Epithelial cell of proximal tubule (primary cell): ENCODE measurements at regions not wholly inside any gene's neighbourhood (a gene's known extent, or its start where the extent isn't known, plus 50 kb on each side); places are given as distances from the start of the nearest gene placed in this dataset.

Source experiments
- DNase-seq: peaks from one replicate; pipeline ENCODE4 v3.0.0-alpha.2; 2011; ENCODE audit warnings: low read depth
- H3K4me3 ChIP-seq: 2 replicates; pipeline ENCODE4 v1.5.1; 2011; ENCODE audit warnings: low read depth, mild to moderate bottlenecking, low read length
- TF ChIP-seq, protein P1 (sequence below): conservative IDR thresholded peaks from 2 replicates; pipeline ENCODE4 v1.5.1; 2012; ENCODE audit warnings: low read depth, mild to moderate bottlenecking, low read length

DNA sequence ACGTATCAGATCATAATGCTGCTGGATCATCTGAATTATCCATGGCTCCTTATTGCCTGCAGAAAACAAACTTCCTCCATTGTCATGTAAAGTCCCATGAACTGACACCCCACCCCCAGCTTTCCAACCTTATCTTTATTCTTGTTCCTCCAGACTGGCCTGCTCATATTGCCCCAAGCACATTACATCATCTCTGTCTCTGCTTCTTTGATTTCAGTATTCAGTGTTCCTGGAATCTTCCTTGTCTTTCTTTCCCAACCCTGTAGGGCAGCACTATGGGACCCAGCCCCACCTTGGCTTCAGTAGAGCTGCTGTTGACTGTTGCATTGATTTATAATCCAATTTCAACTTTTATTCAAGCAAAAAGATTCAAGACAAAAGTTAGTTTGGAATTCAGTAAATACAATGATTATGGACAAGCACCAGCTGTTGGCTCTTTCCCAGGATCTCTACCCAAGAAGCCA, 187.5 kb upstream of the ECI2 start:
- TF ChIP-seq, protein P1, sequence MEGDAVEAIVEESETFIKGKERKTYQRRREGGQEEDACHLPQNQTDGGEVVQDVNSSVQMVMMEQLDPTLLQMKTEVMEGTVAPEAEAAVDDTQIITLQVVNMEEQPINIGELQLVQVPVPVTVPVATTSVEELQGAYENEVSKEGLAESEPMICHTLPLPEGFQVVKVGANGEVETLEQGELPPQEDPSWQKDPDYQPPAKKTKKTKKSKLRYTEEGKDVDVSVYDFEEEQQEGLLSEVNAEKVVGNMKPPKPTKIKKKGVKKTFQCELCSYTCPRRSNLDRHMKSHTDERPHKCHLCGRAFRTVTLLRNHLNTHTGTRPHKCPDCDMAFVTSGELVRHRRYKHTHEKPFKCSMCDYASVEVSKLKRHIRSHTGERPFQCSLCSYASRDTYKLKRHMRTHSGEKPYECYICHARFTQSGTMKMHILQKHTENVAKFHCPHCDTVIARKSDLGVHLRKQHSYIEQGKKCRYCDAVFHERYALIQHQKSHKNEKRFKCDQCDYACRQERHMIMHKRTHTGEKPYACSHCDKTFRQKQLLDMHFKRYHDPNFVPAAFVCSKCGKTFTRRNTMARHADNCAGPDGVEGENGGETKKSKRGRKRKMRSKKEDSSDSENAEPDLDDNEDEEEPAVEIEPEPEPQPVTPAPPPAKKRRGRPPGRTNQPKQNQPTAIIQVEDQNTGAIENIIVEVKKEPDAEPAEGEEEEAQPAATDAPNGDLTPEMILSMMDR, result no peak
- no peak for DNase-seq
- no peak overlapping the region for H3K4me3 ChIP-seq

- DNase-seq, result no peak
- TF ChIP-seq, protein P1, result no peak
- H3K4me3 ChIP-seq, result no peak overlapping the region
These were observed 186.9 kb upstream of the ECI2 start for GRCh38 chr6:4322134-4322845.

GRCh38 chr6:4320860-4321259, 185.5 kb upstream of the ECI2 start:
- TF ChIP-seq, protein P1, result no peak
- no peak for DNase-seq
- H3K4me3 ChIP-seq, result no peak overlapping the region

- H3K4me3 ChIP-seq, result no peak overlapping the region
- DNase-seq, result no peak
- TF ChIP-seq, protein P1, result no peak
These were observed 184.8 kb upstream of the ECI2 start for GRCh38 chr6:4319981-4320683.

DNA sequence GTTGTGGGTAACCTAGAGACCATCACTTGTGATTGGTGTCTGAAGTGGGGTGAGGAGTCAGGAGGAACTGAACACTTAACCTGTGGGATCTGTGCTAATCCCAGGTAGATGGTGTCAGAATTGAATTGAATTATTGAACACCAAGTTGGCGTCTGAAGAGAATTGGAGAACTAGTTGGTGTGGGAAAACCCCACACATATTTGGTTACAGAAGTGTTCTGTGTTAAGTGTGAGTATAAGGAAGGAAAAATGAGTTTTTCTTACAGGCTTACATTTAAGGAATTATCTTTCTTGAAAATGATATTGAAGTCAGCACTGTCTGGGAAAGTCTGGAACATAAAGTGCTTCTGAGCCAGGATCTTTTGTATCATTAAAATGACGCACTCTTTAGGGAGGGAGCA, 182.9 kb upstream of the ECI2 start:
- H3K4me3 ChIP-seq, result no peak overlapping the region
- no peak for DNase-seq
- TF ChIP-seq, protein P1, result no peak

- no peak for DNase-seq
- H3K4me3 ChIP-seq, result no peak overlapping the region
- TF ChIP-seq, protein P1, result no peak
These were observed 181.6 kb upstream of the ECI2 start for GRCh38 chr6:4316867-4317400.
